ENCODE measurements at regions not wholly inside any gene's neighbourhood (a gene's known extent, or its start where the extent isn't known, plus 50 kb on each side); places are given as distances from the start of the nearest gene placed in this dataset.

DNA sequence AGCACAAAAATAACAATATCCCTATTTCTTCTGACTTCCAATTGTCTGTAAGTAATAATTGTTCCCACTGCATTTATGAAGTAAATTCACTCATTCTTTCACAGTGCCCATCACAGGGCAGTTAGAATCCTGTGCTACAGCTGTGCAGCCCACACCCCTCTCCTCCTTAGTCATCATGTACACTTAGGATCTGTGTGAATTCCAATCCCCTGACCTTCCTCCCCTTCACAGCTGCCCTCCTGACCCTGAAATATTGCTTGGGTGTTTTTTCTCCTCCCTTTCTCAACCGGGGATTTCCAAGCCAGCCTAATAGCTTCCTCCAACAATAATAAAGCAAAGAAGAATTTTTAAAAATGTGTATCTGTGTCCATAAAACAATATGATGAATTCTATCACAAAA, 91.5 kb upstream of the BEND6 start:
- no peak for DNase-seq (ENCODE audit: low spot score)

DNA sequence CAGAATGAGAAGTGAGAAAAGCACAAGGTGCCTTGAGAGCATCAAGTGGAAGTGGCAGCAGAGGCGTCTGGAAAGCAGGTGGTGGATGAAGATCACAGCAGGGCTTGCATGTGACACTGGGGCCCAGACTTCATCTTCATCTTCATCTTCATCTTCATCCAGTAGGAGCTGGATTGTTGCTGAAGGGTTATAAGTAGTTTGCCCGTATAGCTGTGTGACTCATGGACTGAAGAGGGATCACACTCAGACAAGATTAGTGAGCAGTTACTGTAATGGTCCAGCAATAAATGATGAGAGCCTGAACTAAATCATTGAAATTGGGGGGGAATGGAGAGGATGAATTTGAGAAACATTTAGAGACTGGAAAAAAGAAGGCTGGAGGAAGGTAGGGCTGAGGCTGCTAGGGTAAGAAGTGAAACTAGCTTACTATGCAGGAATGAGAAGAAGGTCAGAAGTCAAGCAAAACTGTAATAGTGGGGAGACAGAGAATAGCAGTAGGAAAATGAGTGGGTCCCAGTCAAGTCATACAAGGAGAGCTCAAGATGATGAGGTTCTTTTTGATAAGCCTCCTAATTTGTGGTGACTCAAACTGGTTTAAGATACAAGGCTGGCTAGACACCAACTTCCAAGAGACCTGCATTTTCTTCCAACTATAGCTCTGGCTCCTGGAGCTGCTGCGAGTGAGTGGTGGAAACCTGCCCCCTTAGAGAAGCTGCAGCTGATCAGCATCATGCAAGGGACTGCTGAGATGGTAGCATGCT, 92.3 kb upstream of the BEND6 start:
- DNase-seq (ENCODE audit: low spot score): no peak

DNA sequence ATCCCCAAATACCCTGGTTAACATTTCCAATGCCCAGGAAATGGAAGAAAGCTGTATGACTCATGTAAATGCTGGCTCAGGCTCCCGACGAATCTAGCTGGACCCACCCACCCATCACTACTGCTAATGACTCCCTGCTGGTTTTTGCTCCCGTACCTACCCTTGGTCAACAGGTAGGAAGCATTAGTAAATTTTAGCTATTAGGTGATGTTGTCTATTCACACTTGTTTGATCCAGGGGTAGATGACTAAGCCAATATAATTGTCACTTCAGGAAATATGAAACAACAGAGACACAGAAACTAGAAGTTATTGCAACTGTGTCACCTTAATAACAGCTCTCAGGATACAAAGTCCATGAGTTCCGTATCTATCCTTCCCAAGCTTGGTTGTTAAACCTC, 94.4 kb upstream of the BEND6 start:
- DNase-seq (ENCODE audit: low spot score): no peak

DNA sequence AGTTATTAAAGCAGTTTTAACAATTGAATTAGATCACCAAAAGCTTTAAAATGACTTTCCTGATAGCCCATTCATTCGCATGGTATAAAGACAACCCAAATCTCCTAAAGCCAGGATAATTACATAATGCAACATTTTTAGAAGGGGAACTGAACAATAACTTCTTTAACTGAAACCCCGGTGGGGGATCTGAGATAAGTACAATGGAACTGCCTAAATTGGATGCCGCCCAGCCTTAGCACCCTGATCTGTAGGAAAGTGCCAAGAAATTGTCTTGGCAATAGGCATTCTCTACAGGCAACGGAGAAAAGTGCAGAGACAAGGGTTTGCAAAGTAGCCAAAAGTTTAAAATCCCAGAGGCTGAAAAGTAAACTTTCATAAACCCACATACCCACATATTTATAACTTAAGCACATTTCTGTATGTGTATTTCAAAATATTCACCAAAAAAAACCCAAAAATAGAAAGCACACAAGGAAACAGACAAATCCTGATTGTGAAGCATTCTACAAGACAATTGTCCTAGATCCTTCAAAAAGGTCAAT, 98.8 kb upstream of the BEND6 start:
- no peak for DNase-seq (ENCODE audit: low spot score)

DNA sequence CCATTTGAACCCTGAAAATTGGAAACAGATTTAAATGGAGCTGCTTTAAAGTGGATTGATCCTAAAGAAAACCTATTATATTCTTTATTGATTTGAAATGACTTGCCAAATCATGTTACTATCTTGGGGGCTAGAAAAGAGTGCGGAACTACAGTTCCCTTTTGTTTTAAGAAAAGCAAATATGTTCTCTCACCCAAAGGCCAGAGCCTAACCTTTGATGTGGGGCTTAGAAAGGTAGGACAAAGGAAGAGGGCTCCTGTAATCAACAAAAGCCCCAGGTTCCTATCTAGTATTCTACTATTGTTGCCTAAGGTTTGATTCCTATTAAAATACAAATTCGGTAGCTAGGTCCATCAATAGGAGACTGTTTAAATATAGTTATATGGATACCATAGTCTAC, 100.8 kb upstream of the BEND6 start:
- DNase-seq (ENCODE audit: low spot score): no peak

DNA sequence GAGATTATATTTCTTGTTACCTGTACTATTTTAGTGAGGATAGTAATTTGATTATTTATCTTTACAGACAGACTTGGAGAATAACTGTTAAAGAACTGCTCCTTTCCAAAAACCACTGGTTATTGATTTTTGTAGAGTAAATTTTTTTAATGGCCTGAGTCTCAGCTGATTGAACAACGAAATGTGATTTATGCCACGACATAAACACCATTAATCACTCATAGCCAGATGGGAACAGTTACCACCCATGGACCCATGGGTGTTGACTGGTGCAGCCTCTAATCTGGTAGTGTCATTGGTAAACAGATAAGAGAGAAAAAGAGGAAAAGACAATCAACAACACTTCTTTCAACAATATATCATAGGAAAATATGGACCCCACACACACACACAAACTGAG, 101.4 kb upstream of the BEND6 start:
- DNase-seq (ENCODE audit: low spot score): no peak

DNA sequence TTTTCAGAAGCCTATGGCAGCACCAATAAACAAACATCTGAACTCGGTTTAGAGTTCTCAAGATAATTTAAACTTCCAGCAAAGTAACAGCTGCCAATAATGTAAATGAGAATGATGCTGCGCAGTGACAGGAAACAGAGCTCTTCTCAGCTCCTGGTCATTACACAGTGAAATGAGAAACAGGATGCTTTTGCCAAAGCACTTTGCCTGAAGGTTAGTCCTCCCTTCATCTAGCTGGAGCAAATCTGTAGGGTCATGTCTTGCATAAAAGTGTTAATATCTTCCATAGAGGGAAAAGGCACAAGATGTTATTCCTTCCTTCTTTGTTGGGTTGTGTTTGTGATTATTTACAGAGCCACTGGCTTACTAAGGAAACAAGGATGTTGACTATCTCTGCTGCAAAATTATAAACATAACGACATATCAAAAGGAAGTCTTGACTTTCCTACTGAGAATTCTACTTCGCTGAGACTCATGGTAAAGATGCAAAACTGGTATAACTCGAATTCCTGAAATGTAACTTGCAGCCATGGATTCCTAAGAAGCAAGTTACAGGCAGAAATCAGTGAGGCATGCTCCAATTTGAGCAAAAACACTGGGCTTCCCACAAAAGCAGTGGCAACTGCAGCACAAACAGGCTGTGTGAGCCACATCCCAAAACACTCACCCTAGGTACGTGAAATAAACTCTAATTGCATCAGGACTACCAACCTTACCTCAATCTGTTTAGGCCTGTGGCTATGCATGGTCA, 102.5 kb upstream of the BEND6 start:
- DNase-seq (ENCODE audit: low spot score): no peak

DNA sequence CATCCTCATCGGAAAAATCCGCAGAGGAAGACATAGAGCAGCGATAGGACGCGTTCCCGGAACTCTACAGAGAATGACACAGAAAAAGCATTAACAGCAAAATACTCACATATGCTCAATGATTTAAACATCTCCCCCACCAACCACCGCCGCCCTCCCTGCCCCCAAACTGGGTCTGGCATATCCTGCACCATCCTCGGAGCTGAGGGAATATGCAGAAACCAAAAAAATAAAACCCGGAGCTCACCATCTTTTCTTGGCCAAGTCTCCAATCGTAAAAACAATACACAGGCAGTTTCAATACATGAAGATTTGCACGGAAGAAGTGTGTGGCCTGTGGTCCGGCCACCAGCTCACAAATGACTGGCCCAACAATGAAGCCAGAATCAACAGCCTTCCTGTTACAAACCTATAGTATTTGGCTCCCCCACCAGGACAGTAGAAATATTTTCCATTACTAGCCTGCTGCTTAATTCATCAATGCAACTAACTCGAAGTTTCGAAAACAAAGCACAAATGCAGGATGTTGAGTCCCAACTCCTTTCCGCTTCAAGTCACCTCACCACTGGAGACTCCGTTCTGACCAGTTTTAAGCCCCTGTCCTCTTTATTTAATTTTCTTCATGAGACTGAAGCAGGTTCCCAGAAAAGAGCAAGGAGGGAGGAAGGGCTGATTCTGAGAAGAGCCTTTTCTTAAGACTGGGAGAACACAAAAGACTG, 103.2 kb upstream of the BEND6 start:
- peak; percentile 64 for DNase-seq (ENCODE audit: low spot score)

DNA sequence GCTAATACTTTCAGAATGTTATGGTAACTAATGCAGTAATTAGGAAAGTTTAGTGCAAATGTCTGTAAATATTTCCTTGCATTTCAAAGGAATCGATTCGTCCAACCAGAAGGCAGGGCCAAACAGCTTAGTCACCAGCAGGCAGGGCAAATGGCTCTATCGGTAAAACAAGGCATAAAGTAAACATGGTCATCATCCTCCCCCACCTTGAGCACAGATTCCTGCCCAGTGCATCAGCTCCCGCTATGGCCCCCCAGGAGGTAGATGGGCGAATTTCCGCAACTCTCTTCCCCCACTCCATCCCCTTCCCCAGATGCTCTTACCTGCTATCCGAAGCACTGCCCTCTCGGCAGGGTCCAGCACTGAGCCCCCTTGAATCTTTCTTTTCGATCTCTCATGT, 103.8 kb upstream of the BEND6 start:
- no peak for DNase-seq (ENCODE audit: low spot score)

DNA sequence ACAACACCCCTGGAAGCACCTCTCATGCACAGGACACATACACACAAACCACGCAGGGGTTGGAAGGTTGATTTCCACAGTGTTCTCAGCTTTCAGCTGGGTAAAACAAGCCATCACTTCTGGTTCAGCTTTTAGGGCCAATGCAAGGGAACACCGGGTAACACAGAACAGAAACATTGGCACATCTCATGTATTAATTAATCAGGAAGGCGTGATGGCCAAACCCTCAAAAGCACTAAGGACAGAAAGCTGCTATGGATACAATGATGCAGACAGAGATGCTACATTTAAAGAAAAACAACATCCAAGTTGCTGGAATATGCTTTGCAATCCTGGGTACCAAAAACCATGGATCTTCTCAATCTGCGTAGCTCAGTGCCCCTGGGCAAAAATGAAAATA, 104.3 kb upstream of the BEND6 start:
- no peak for DNase-seq (ENCODE audit: low spot score)

DNA sequence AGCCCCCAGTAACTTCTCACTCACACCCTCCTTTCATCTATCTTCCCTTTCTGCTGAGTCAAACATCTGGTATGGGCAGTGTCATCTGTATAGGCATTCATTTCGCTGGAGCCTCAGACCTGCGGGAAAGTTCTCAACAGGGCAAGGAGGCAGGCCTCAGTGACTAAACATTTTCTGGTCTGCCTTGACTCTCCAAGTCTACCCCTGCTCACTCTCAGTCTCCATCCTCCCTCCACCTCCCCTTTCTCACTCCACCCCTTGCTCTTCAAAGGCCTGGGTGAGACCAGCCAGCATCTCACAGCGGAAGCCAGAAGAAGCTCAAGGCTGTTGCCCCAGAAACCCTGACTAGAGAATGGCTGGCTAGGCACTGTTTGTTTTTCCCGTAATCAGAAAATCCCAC, 105.0 kb upstream of the BEND6 start:
- DNase-seq (ENCODE audit: low spot score): no peak

DNA sequence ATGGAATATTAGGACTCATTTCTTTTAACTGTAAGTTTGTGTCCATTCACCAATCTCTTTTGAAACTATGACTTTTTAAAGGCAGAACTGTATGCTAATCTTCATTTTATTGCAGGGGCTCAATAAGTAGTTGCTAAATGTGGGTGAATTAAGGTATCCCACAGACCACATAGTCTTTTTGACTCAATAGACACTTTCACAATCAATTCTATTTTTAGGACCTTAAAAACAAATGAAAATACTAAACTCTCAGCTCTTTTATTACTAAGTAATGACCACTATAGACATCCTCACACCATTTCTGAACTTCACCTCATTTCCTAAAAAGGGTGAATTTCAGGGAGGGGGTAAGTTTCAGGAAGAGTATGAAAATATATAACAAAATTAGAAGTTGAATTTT, 106.8 kb upstream of the BEND6 start:
- no peak for DNase-seq (ENCODE audit: low spot score)

DNA sequence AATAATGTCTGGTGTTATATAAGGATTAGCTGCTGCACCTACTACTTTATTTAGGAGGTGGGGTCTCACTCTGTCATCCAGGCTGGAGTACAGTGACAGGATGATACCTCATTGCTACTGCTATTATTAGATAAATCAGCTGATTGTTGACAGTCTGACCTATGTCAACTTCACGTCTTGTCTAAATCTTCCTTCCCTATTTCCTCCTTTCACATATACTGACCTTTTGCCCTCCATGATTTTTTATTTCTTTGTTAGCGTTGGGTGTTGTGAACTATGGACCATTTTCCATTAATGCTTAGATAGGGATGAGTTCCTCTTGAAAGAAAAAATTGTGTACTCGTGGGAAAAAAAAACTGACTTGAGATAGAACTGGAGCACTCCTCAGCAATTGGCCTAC, 109.9 kb upstream of the BEND6 start:
- no peak for DNase-seq (ENCODE audit: low spot score)

DNA sequence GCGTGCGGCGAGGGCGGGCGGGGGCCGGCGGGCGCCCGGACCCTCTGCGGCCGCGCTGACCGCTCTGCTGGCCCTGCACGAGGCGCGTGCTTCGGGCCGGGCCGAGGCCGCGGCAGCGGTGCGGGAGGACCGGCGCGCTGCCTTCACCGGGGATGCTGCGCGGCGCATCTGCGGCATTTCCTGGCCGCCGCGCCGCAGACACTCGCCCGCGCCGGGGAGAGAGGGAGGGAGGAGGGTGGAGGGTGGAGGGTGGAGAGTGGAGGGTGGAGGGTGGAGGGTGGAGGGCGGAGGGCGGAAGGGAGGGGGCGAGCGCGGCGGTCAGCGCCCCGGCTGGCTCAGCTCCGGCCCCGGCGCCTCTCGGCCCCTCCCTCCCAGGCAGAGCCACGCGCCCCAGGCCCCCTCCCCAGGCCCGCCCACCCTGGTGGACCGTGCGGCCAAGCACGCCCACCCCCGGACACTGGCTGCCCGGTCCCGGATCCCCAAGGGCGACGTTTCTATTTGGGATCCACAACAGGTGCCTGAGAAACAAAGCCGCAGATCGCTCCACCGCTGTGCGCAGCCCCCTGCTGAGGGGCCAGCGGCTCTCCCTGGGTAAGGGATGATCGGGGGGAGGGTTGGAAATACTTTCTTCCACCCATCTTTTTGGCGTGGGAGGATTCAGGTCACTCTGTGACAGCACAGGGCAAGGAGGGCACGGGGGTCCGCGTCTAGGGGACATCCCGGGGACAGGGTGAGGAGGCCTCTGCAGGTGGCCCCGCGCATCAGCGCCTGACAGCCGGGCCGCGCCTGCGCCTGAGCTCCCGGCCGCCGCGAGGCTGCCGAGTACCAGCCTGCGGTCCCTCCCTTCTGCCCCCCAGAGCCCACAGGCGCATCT, 111.2 kb upstream of the BEND6 start:
- DNase-seq (ENCODE audit: low spot score): peak; percentile 95

DNA sequence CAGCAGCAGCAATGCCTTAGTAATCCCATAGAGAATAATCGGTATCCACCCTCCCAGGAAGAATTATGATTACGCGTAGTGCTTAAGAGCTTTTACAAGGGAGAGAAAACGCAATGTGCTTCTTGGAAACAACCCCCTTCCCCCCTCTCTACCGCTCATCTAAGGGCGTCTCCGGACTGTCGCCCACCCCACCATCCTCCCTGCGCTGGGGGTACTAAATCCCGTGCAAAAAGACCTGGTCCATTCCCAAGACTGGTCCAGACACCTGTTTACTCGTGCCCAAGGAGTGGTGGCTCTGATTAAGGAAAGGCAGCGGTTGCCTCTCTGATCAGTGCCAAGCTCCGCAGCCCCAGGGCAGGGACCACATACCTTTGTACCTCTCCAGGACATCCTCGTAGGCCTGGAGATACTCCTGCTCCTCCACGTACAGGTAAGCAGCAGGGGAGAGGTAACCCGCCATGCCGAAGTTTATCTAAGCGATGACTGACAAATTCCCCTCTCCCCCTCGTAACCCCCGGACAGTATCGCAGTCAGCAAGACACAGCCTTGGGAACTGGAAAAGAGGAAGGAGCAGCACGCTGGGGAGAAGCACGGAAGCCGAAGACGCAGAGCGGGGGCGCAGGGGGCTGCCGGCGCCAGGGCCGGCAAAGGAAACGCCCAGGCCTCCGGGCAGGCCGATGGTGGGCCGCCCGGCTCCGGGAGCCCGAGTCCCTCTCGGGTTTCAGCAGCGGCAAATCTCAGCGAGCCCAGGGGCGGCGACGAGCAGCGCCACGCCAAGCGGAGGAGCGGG, 112.0 kb upstream of the BEND6 start:
- peak; percentile 79 for DNase-seq (ENCODE audit: low spot score)

DNA sequence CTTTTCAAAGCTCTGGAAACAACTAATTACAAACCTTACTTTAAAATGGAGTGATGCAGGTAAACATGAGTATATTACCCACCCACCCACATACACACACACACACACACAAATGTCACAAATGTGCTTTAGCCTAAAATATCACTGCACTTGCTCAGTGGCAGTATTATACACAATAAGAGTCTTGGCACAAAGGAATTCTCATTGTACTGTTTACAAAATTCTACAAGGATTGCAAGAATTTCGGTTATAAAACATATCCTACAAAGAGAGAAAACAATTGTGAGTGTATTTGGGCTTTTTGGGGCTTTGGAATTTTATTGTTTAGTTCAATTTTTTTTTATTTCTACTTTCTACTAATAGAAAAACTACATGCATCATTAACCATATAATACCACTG, 113.2 kb upstream of the BEND6 start:
- no peak for DNase-seq (ENCODE audit: low spot score)

DNA sequence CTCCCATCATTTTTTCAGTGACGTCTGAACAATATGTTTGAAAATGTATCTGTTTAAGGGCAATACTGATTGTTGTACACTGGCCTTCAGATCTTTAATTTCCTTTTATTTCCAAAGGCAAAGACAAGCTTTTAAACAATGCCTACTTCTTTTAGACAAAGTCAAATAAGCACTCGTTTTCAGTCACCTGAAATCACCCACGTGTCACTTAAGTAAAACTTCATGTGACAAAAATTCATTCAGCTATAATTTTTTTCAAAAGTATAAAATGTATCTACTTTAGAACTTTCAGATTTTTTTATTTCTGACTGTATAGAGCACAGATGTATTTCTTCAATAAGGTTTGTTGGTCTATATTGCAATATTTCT, 113.5 kb upstream of the BEND6 start:
- no peak for DNase-seq (ENCODE audit: low spot score)

DNA sequence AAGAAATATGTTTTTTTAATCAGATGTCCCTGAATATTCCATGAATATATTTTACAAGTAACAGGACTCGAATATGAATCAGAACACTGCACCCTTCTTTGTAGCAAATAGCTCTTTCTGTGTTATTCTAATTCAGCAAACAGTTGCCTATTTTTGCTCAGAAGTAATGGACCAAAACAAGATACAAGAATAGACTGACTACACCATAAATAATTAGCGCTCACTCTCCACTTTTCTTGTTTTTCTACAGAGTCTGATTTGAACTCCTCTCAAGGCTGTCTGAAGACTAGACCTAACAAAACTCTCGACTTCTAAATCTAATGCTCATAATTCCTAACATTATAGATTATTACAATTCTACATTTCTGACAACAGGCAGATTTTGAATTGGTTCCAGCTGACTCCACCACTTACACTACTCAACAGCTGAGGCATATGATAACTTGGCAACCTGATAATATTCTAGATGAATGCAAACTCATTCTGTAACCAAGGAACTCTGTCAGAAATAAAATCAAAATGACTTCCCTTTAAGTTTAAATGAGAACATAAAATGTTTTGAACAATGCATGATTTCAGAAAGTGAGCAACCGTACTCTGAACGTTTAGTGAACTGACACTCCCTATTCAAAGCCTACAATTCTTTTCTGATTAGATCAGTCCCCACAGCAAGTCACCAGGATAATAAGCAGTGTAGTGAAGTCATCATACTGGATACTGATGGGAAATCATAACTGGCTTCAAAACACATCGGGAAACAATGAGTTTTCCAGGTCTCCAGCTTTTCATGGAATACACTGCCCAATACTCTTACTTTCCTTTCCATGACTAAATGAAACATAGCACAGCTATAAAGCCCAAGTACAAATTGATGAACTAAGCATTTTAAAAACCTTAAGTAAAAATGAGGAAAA, 114.2 kb upstream of the BEND6 start:
- DNase-seq (ENCODE audit: low spot score): no peak

DNA sequence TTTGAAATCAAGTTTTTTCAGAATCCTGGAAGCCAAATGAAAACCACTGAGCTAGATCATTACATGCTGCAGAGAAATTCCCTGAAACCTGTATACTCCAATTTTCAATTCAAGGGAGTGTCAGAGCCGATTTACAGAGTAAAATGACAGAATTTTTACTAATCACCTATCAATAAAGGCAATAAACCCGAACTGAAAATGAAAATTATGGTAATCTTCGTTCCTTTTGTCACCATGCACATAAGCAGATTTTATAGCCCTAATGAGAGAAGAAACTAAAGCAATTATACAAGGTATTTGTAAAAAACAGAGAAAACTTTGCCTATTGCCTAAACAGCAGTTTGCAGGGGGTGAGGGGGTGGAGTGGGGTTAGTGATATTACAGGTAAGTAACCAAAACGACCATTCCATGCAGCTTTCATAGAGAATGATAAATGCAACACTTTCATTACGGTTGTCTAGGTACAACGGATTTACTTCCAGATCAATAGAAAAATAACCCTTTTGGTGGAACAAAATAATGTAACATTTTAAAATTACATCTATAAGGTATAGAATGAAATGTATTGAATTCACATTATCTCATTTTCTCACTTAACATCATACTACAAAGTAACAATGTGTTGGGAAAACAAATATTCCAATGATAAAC, 115.2 kb upstream of the BEND6 start:
- DNase-seq (ENCODE audit: low spot score): no peak

DNA sequence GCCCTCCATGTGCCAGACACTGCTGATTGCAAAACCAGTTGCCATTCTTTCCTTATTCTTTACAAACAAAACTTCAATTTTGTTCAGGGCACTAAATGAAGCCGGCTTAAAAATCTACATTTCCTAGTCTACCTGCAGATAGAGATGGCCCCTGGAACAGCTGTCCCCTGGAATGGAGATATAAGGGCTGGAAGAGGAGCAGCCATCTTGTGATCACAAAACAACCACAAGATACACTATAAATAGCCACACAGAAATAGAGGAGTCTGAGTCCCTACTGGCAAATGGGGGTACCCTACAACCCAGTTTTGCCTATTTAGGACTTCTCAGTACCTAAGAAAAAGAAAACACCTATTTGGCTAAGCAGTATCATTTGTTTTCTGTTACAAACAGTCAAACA, 115.9 kb upstream of the BEND6 start:
- no peak for DNase-seq (ENCODE audit: low spot score)
